Right lobe of liver (tissue), 6 donors: ENCODE measurements at regions not wholly inside any gene's neighbourhood (a gene's known extent, or its start where the extent isn't known, plus 50 kb on each side); places are given as distances from the start of the nearest gene placed in this dataset.

Experiments used
- ATAC-seq, 4 donors: fragments of 200-7000 bp; cut with Tn5 transposase; one replicate each; pipeline ENCODE4 v1.9.1; 2020; ENCODE audit warnings: mild to moderate bottlenecking in 4 of 4, moderate library complexity in 4 of 4
- DNase-seq, 3 donors: peaks; one replicate each; pipeline ENCODE4 v3.0.0-alpha.2; 2020
- H3K27ac ChIP-seq, 3 donors: fragments of 200-600 bp; one replicate each; pipeline ENCODE4 v1.8.0; 2022
- H3K27me3 ChIP-seq, 2 donors: fragments of 200-600 bp; one replicate each; pipeline ENCODE4 v1.8.0; 2022
- H3K36me3 ChIP-seq, 4 donors: fragments of 200-600 bp; sonication (generic) in 1 of 4; one replicate each; pipeline versions ENCODE4 v1.5.1 to v1.8.0; 2017 to 2022; ENCODE audit warnings: control low read depth in 1 of 4
- H3K4me1 ChIP-seq, 4 donors: fragments of 200-600 bp; sonication (generic) in 1 of 4; one replicate each; pipeline versions ENCODE4 v1.5.1 to v1.8.0; 2017 to 2022; ENCODE audit warnings: control low read depth in 1 of 4
- H3K4me3 ChIP-seq, 3 donors: fragments of 200-600 bp; one replicate each; pipeline ENCODE4 v1.8.0; 2022
- H3K9me3 ChIP-seq, 4 donors: fragments of 200-600 bp; sonication (generic) in 1 of 4; one replicate each; pipeline versions ENCODE4 v1.5.1 to v1.8.0; 2017 to 2022; ENCODE audit warnings: control low read depth in 1 of 4
- POLR2A ChIP-seq: fragments of 450-650 bp; IDR thresholded peaks from one replicate; pipeline ENCODE4 v1.6.1; 2017; ENCODE audit warnings: antibody characterized with exemption, mild to moderate bottlenecking
- WGBS: methylation state at CpG from one replicate; pipeline ENCODE4 v1.1.6; 2018; ENCODE audit warnings: low coverage, low lambda C conversion rate; ENCODE audit not compliant: insufficient coverage; ENCODE audit errors: missing lambda C conversion rate; 5-methylcytosine and 5-hydroxymethylcytosine counted together
- intact Hi-C, 2 donors: fragments of 100-400 bp; cut with DNase I; formaldehyde crosslinking; loops; one replicate each; pipeline versions ENCODE4 v1.11.2 to v1.14.1; 2022
- TF ChIP-seq, protein P1 (sequence below), 4 donors: fragments of 200-600 bp in 3 of 4; fragments of 450-650 bp in 1 of 4; IDR thresholded peaks; one replicate each; pipeline versions ENCODE4 v1.5.1 to v1.8.0; 2016 to 2022; ENCODE audit warnings: antibody characterized with exemption in 4 of 4, mild to moderate bottlenecking in 2 of 4
- donor health status: DM: no; HTN: yes; CAD: no.
- donor health status: DM: no; HTN: no; CAD: no.
- donor health status: DM: no; HTN: no; CAD: no.
- donor health status: DM: no; HTN: yes; CAD: no.
- donor health status: DM: no; HTN: yes; CAD: no.

DNA sequence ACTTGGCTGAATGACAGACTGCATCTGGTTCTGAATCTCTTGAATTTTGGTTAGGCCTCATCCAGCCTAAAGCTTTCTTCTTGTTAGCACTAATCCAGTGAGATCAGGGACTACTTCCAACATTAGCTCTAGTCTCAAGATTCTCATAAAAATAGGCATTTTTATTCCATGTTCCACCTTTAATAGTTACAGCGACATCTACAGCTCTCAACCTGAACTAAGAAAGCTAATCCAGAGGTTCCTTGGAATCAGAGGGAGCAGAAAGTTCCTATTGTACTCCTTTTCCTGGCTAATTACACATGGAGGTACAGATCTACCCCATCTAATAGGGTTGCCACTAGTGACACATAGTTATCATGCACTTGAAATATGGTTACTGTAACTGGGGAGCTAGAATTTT is 391.9 kb downstream of the RMST start:
- no peaks in the 10 kb centered on the region for H3K36me3 ChIP-seq
- 75% methylated on average over 1 of the region's 1 CpG for WGBS
- ATAC-seq, result no peak
- no peaks in the 10 kb centered on the region for H3K27me3 ChIP-seq
- H3K9me3 ChIP-seq, result no peaks in the 10 kb centered on the region
- intact Hi-C loops, result no loop called here
- no peak for DNase-seq
- H3K27ac ChIP-seq, result no peak overlapping the region
- H3K4me1 ChIP-seq, result no peaks in the 10 kb centered on the region
- H3K4me3 ChIP-seq, result no peak overlapping the region
- TF ChIP-seq POLR2A, result no peak
- TF ChIP-seq, protein P1, sequence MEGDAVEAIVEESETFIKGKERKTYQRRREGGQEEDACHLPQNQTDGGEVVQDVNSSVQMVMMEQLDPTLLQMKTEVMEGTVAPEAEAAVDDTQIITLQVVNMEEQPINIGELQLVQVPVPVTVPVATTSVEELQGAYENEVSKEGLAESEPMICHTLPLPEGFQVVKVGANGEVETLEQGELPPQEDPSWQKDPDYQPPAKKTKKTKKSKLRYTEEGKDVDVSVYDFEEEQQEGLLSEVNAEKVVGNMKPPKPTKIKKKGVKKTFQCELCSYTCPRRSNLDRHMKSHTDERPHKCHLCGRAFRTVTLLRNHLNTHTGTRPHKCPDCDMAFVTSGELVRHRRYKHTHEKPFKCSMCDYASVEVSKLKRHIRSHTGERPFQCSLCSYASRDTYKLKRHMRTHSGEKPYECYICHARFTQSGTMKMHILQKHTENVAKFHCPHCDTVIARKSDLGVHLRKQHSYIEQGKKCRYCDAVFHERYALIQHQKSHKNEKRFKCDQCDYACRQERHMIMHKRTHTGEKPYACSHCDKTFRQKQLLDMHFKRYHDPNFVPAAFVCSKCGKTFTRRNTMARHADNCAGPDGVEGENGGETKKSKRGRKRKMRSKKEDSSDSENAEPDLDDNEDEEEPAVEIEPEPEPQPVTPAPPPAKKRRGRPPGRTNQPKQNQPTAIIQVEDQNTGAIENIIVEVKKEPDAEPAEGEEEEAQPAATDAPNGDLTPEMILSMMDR (IDR thresholded peaks at IDR 0.05), result no peak

DNA sequence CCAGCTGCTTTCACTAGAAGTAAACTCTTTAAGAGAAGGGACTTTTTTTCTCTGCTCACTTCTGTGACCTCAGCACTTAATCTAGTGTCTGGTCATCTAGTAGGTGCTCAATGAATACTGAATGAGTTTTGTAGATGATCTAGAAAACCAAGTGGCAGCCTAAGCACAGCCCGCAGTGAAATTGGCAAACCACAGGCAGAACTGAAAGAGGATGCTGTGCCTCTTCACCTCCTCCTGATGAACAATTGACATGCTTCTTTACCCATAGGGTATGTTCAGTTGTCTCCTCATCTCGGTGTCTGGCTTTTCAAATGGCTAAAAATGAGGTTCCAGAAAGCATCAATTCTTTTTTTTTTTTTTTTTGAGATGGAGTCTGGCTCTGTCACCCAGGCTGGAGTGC is 399.5 kb downstream of the RMST start:
- Histone ChIP-seq H3K9me3 (no peaks in the 10 kb centered on the region), H3K27me3 (no peaks in the 10 kb centered on the region), H3K36me3 (no peaks in the 10 kb centered on the region), H3K27ac (no peak overlapping the region), H3K4me3 (no peak overlapping the region), H3K4me1 (no peaks in the 10 kb centered on the region)
- no peak for DNase-seq
- 67% methylated on average over 1 of the region's 2 CpGs for WGBS
- ATAC-seq, result no peak
- intact Hi-C loops, result no loop called here
- TF ChIP-seq, protein P1 (IDR thresholded peaks at IDR 0.05), result no peak
- no peak for TF ChIP-seq POLR2A

DNA sequence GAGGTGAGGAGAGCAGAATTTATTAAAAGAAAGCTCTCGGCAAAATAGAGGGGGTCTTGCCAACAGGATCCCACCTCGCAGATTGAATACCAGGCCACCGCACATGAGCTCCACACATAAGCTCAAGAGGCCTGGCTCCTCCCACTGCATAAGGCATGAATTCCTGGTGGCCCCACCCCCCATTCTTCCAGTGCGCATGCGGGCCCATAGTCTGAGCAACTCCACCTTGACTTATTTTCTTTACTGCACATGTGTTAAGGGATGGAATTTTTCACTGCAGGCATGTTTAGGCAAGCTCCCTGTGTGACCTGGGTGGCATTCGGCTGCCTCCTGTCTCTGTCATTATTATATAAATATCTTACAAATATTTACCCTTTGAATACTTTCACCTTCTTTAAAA is 412.5 kb downstream of the RMST start:
- H3K27me3 ChIP-seq, result no peaks in the 10 kb centered on the region
- TF ChIP-seq POLR2A, result no peak
- TF ChIP-seq, protein P1 (IDR thresholded peaks at IDR 0.05), result no peak
- H3K4me1 ChIP-seq, result no peaks in the 10 kb centered on the region
- 77% methylated on average over 6 of the region's 6 CpGs for WGBS
- no peak for ATAC-seq
- no peak overlapping the region for H3K4me3 ChIP-seq
- intact Hi-C loops, result no loop called here
- no peaks in the 10 kb centered on the region for H3K36me3 ChIP-seq
- no peak for DNase-seq
- no peak overlapping the region for H3K27ac ChIP-seq
- no peaks in the 10 kb centered on the region for H3K9me3 ChIP-seq

DNA sequence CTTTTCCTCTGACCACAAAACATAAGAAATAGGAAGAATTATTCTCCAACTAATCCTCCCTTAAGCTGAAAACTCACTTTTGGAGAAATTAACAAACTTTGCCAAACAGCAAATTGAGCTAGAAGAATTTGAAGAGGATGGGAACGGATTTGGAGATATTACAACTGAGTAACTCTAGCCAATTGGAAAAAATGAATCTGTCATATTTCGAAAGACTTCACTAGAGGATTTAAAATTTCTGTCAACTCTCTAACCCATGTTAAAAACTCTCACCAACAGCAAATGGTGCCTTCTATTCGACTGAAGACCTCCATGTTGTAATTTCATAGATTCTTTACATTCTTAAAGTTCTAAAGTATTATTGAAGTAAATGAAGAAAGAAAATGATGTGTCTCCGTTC is 414.2 kb downstream of the RMST start:
- no peaks in the 10 kb centered on the region for H3K36me3 ChIP-seq
- no peak overlapping the region for H3K4me3 ChIP-seq
- no peaks in the 10 kb centered on the region for H3K9me3 ChIP-seq
- no peaks in the 10 kb centered on the region for H3K4me1 ChIP-seq
- no peaks in the 10 kb centered on the region for H3K27me3 ChIP-seq
- no peak for ATAC-seq
- intact Hi-C loops, result no loop called here
- 34% methylated on average over 4 of the region's 4 CpGs for WGBS
- TF ChIP-seq POLR2A, result no peak
- TF ChIP-seq, protein P1 (IDR thresholded peaks at IDR 0.05), result no peak
- no peak for DNase-seq
- no peak overlapping the region for H3K27ac ChIP-seq

DNA sequence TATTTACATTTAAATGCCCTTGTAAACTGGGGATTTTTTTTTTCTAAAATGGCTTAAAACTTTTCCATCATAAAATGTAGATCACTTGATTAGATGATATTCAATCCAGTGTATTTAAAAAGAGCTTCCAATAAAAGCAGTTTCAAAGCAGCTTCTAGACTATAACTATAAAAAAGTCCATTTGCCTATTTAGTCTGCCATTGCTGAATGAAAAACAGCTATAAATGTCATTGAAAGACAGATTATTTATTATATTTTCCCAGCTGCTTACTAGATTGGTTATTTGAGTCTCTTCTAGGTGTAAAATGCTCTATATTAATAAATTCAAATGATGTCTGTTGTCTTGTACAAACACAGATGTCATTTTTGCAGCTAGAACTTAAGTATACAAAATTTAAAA is 414.8 kb downstream of the RMST start:
- ATAC-seq (no peak), DNase-seq (no peak)
- intact Hi-C loops, result no loop called here
- no peak overlapping the region for H3K4me3 ChIP-seq
- no peak overlapping the region for H3K27ac ChIP-seq
- H3K27me3 ChIP-seq, result no peaks in the 10 kb centered on the region
- H3K4me1 ChIP-seq, result no peaks in the 10 kb centered on the region
- TF ChIP-seq, protein P1 (IDR thresholded peaks at IDR 0.05), result no peak
- no peak for TF ChIP-seq POLR2A
- H3K36me3 ChIP-seq, result no peaks in the 10 kb centered on the region
- H3K9me3 ChIP-seq, result no peaks in the 10 kb centered on the region
